HG03457 (cell line): ENCODE measurements at regions not wholly inside any gene's neighbourhood (a gene's known extent, or its start where the extent isn't known, plus 50 kb on each side); places are given as distances from the start of the nearest gene placed in this dataset.
"Not testable (repeated sequence)": the region's sequence is repeated elsewhere in the genome, so short reads cannot be mapped to it uniquely, and the experiment has no call there.

Experiments used
- ATAC-seq: cut with Tn5 transposase; IDR thresholded peaks from one replicate; pipeline ENCODE4 v1.9.1; 2021; ENCODE audit warnings: moderate number of reproducible peaks; ENCODE audit not compliant: unreplicated experiment

- no peak for ATAC-seq
These were observed 56.3 kb upstream of the CD93 start for GRCh38 chr20:23142162-23143050.

- no peak for ATAC-seq
These were observed 55.5 kb upstream of the CD93 start for GRCh38 chr20:23141450-23142161.

GRCh38 chr20:23140991-23141390 lies 54.9 kb upstream of the CD93 start:
- no peak for ATAC-seq

GRCh38 chr20:23139984-23140383 lies 53.9 kb upstream of the CD93 start:
- not testable (repeated sequence) for ATAC-seq

- no peak for ATAC-seq
These were observed 53.4 kb upstream of the CD93 start for GRCh38 chr20:23139524-23139923.

GRCh38 chr20:23138682-23139081 lies 52.6 kb upstream of the CD93 start:
- ATAC-seq = no peak

- no peak for ATAC-seq
These were observed 52.1 kb upstream of the CD93 start for GRCh38 chr20:23138226-23138625.

- no peak for ATAC-seq
These were observed 51.0 kb upstream of the CD93 start for GRCh38 chr20:23136893-23137745.

GRCh38 chr20:23135449-23136420 lies 49.6 kb upstream of the CD93 start:
- ATAC-seq = no peak
